A549 (cell line): ENCODE measurements at regions not wholly inside any gene's neighbourhood (a gene's known extent, or its start where the extent isn't known, plus 50 kb on each side); places are given as distances from the start of the nearest gene placed in this dataset.

Experiments used
- CHD2 ChIP-seq: fragments of 150-350 bp; IDR thresholded peaks from 2 replicates; pipeline ENCODE4 v1.6.1; 2014; ENCODE audit warnings: low read length; ENCODE audit not compliant: partially characterized antibody
- CHD4 ChIP-seq: fragments of 200-600 bp; sonication (generic); IDR thresholded peaks from 2 replicates; pipeline ENCODE4 v1.6.1; 2016; ENCODE audit warnings: antibody characterized with exemption, mild to moderate bottlenecking, borderline replicate concordance
- CTCF ChIP-seq: fragments of >200 bp; sonication (Bioruptor Twin); formaldehyde crosslinking; IDR thresholded peaks from 3 replicates; pipeline ENCODE4 v1.5.1; 2016
- EHF ChIP-seq: fragments of 250-450 bp; sonication (Bioruptor Pico); IDR thresholded peaks from 2 replicates; pipeline ENCODE4 v1.5.0; 2020; ENCODE audit warnings: mild to moderate bottlenecking
- EP300 ChIP-seq, 2 experiments: fragments of >200 bp; sonication (Bioruptor Twin); formaldehyde crosslinking; IDR thresholded peaks; 2 replicates in 1 of 2; 3 replicates in 1 of 2; pipeline ENCODE4 v1.6.1; 2016 to 2017
- JUNB ChIP-seq: fragments of >200 bp; sonication (Bioruptor Twin); formaldehyde crosslinking; IDR thresholded peaks from 2 replicates; pipeline ENCODE4 v1.6.1; 2016
- MAX ChIP-seq: IDR thresholded peaks from 2 replicates; pipeline ENCODE4 v1.6.1; 2012
- PBX3 ChIP-seq: IDR thresholded peaks from 2 replicates; pipeline ENCODE4 v1.6.1; 2012
- POLR2A ChIP-seq: IDR thresholded peaks from 2 replicates; pipeline ENCODE4 v1.6.1; 2012; ENCODE audit warnings: mild to moderate bottlenecking, low read length
- POLR2AphosphoS2 ChIP-seq: conservative IDR thresholded peaks from 2 replicates; pipeline ENCODE4 v1.6.1; 2012; ENCODE audit warnings: low read length, improper control_type of control experiment, inconsistent platforms
- RFX5 ChIP-seq: fragments of 450-650 bp; IDR thresholded peaks from 2 replicates; pipeline ENCODE4 v1.7.1; 2014; ENCODE audit warnings: antibody characterized with exemption, mild to moderate bottlenecking, moderate library complexity
- TF ChIP-seq, protein P1 (sequence below): IDR thresholded peaks from 2 replicates; pipeline ENCODE4 v1.6.1; 2012; ENCODE audit warnings: low read depth, borderline replicate concordance
- TF ChIP-seq, protein P2 (sequence below): fragments of 250-450 bp; sonication (Bioruptor Pico); IDR thresholded peaks from 2 replicates; pipeline ENCODE4 v1.5.0; 2021; ENCODE audit warnings: mild to moderate bottlenecking, moderate library complexity, borderline replicate concordance

DNA sequence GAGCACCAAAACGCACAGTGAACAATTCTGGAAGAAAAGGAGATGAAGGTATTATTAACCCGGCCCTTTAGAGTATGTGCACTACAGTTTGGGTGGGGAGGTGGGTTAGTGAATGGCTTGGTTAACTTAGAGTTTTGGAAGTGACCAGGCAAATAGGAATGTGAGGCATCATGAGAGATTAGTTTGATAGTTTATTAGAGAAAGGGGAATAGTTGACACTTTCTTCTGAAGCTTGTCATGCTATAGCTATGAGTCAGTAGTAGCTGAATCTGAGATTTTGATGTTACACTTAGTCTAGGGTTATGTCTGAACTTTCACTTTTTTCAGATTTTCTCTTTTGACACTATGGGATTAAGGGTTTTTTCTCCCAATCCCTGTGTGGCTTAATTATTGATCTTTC, 567.2 kb downstream of the SNAPC1 start:
- TF ChIP-seq POLR2AphosphoS2: no peak
- no peak for TF ChIP-seq PBX3
- TF ChIP-seq CHD4: no peak
- TF ChIP-seq, protein P1, sequence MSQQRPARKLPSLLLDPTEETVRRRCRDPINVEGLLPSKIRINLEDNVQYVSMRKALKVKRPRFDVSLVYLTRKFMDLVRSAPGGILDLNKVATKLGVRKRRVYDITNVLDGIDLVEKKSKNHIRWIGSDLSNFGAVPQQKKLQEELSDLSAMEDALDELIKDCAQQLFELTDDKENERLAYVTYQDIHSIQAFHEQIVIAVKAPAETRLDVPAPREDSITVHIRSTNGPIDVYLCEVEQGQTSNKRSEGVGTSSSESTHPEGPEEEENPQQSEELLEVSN: no peak
- TF ChIP-seq EP300 (IDR thresholded peaks at IDR 0.05): no peak
- TF ChIP-seq POLR2A: no peak
- TF ChIP-seq JUNB: no peak
- TF ChIP-seq EHF: no peak
- no peak for TF ChIP-seq CTCF
- TF ChIP-seq CHD2: no peak
- TF ChIP-seq, protein P2, sequence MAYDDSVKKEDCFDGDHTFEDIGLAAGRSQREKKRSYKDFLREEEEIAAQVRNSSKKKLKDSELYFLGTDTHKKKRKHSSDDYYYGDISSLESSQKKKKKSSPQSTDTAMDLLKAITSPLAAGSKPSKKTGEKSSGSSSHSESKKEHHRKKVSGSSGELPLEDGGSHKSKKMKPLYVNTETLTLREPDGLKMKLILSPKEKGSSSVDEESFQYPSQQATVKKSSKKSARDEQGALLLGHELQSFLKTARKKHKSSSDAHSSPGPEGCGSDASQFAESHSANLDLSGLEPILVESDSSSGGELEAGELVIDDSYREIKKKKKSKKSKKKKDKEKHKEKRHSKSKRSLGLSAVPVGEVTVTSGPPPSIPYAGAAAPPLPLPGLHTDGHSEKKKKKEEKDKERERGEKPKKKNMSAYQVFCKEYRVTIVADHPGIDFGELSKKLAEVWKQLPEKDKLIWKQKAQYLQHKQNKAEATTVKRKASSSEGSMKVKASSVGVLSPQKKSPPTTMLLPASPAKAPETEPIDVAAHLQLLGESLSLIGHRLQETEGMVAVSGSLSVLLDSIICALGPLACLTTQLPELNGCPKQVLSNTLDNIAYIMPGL: no peak
- TF ChIP-seq MAX: no peak
- TF ChIP-seq RFX5: no peak
